OCI-LY3 (cell line): ENCODE measurements at regions not wholly inside any gene's neighbourhood (a gene's known extent, or its start where the extent isn't known, plus 50 kb on each side); places are given as distances from the start of the nearest gene placed in this dataset.

ENCODE experiments used
- H2AFZ ChIP-seq: fragments of 200-600, 300-600 bp; shearing (Covaris generic); 2 replicates; pipeline ENCODE4 v1.6.0; 2014; ENCODE audit warnings: antibody characterized with exemption, low read depth, low read length
- H3K27ac ChIP-seq: fragments of 200-600, 300-600 bp; sonication (generic); 2 replicates; pipeline ENCODE4 v1.5.1; 2014; ENCODE audit warnings: mild to moderate bottlenecking, low read length, moderate library complexity, mixed read lengths
- H3K27me3 ChIP-seq: fragments of 200-600, 300-600 bp; sonication (generic); 2 replicates; pipeline ENCODE4 v1.6.1; 2014; ENCODE audit warnings: low read depth, low read length, mixed read lengths
- H3K36me3 ChIP-seq: fragments of 200-600, 300-600 bp; sonication (generic); replicated peaks from 2 replicates; pipeline ENCODE3; 2014; ENCODE audit warnings: low read depth, low read length, mixed read lengths
- H3K4me1 ChIP-seq: fragments of 300-600, 200-600 bp; sonication (generic); 2 replicates; pipeline ENCODE4 v1.6.1; 2014; ENCODE audit warnings: low read length, mixed read lengths
- H3K4me2 ChIP-seq: fragments of 200-600, 300-600 bp; sonication (generic); 2 replicates; pipeline ENCODE4 v1.6.1; 2014; ENCODE audit warnings: low read length, mixed read lengths
- H3K4me3 ChIP-seq: fragments of 300-600, 200-600 bp; sonication (generic); 2 replicates; pipeline ENCODE4 v1.5.1; 2014; ENCODE audit warnings: antibody characterized with exemption, mild to moderate bottlenecking, low read length, moderate library complexity
- H3K79me2 ChIP-seq: fragments of 300-600, 200-600 bp; shearing (Covaris generic); 2 replicates; pipeline ENCODE4 v1.6.1; 2014; ENCODE audit warnings: mild to moderate bottlenecking, low read length, mixed read lengths
- H3K9ac ChIP-seq: fragments of 300-600, 200-600 bp; shearing (Covaris generic); 2 replicates; pipeline ENCODE4 v1.6.0; 2014; ENCODE audit warnings: mild to moderate bottlenecking, low read length, moderate library complexity
- H3K9me3 ChIP-seq: fragments of 200-600, 300-600 bp; shearing (Covaris generic); 2 replicates; pipeline ENCODE4 v1.6.1; 2014; ENCODE audit warnings: low read length, mixed read lengths; ENCODE audit not compliant: insufficient read depth
- H4K20me1 ChIP-seq: fragments of 200-600, 300-600 bp; sonication (generic); 2 replicates; pipeline ENCODE4 v1.6.1; 2016; ENCODE audit warnings: low read length, mixed read lengths; ENCODE audit not compliant: insufficient read depth
- CTCF ChIP-seq: fragments of 200-600, 300-600 bp; sonication (generic); IDR thresholded peaks from 2 replicates; pipeline ENCODE4 v1.5.1; 2014; ENCODE audit warnings: antibody characterized with exemption, low read length, low read depth
- EZH2phosphoT487 ChIP-seq: fragments of 200-600 bp; shearing (Covaris generic); IDR thresholded peaks from 2 replicates; pipeline ENCODE4 v1.6.1; 2018; ENCODE audit warnings: antibody characterized with exemption, mixed run types, low read depth

GRCh38 chr5:125440905-125441304 is 694.5 kb upstream of the ZNF608 start:
- Histone ChIP-seq H3K36me3 (no peaks in the 10 kb centered on the region), H2AFZ (no peak overlapping the region)

GRCh38 chr5:125446986-125447385 is 700.5 kb upstream of the ZNF608 start:
- H3K9ac ChIP-seq: no peak overlapping the region
- H3K9me3 ChIP-seq: no peaks in the 10 kb centered on the region
- H3K27ac ChIP-seq: no peak overlapping the region
- H4K20me1 ChIP-seq: no peaks in the 10 kb centered on the region
- no peaks in the 10 kb centered on the region for H3K36me3 ChIP-seq
- TF ChIP-seq CTCF (no peak), EZH2phosphoT487 (no peak)
- H3K79me2 ChIP-seq: no peaks in the 10 kb centered on the region
- no peak overlapping the region for H3K4me2 ChIP-seq
- H3K27me3 ChIP-seq: no peaks in the 10 kb centered on the region
- no peak overlapping the region for H2AFZ ChIP-seq
- H3K4me1 ChIP-seq: no peaks in the 10 kb centered on the region
- no peak overlapping the region for H3K4me3 ChIP-seq

More at GRCh38 chr5:125440905-125441304, 694.5 kb upstream of the ZNF608 start:
- TF ChIP-seq CTCF (no peak), EZH2phosphoT487 (no peak)
- no peaks in the 10 kb centered on the region for H3K4me1 ChIP-seq
- no peak overlapping the region for H3K4me3 ChIP-seq
- no peak overlapping the region for H3K9ac ChIP-seq
- H3K27ac ChIP-seq: no peak overlapping the region
- H3K4me2 ChIP-seq: no peak overlapping the region
- H3K27me3 ChIP-seq: no peaks in the 10 kb centered on the region
- H4K20me1 ChIP-seq: no peaks in the 10 kb centered on the region
- no peaks in the 10 kb centered on the region for H3K9me3 ChIP-seq
- H3K79me2 ChIP-seq: no peaks in the 10 kb centered on the region

- no peaks in the 10 kb centered on the region for H3K9me3 ChIP-seq
- no peak overlapping the region for H3K9ac ChIP-seq
- H4K20me1 ChIP-seq: no peaks in the 10 kb centered on the region
- H3K36me3 ChIP-seq: no peaks in the 10 kb centered on the region
- no peaks in the 10 kb centered on the region for H3K4me1 ChIP-seq
- no peaks in the 10 kb centered on the region for H3K27me3 ChIP-seq
- H3K4me2 ChIP-seq: no peak overlapping the region
- no peak overlapping the region for H3K27ac ChIP-seq
- no peaks in the 10 kb centered on the region for H3K79me2 ChIP-seq
- H2AFZ ChIP-seq: no peak overlapping the region
- TF ChIP-seq EZH2phosphoT487 (no peak), CTCF (no peak)
- H3K4me3 ChIP-seq: no peak overlapping the region
Observed at GRCh38 chr5:125450771-125451170, 704.3 kb upstream of the ZNF608 start.

GRCh38 chr5:125451622-125452021 is 705.2 kb upstream of the ZNF608 start:
- Histone ChIP-seq H3K27me3 (no peaks in the 10 kb centered on the region), H3K4me3 (no peak overlapping the region), H3K79me2 (no peaks in the 10 kb centered on the region), H3K4me2 (no peak overlapping the region), H4K20me1 (no peaks in the 10 kb centered on the region), H3K27ac (no peak overlapping the region), H3K4me1 (no peaks in the 10 kb centered on the region), H3K36me3 (no peaks in the 10 kb centered on the region), H2AFZ (no peak overlapping the region), H3K9me3 (no peaks in the 10 kb centered on the region), H3K9ac (no peak overlapping the region)
- no peak for TF ChIP-seq CTCF
- TF ChIP-seq EZH2phosphoT487: no peak
